Superior temporal gyrus (tissue), 1 donor: ENCODE measurements at regions not wholly inside any gene's neighbourhood (a gene's known extent, or its start where the extent isn't known, plus 50 kb on each side); places are given as distances from the start of the nearest gene placed in this dataset.
A peak's percentile ranks its signal among the peaks of the same experiment; 100 is the strongest.
"Not testable (repeated sequence)": the region's sequence is repeated elsewhere in the genome, so short reads cannot be mapped to it uniquely, and the experiment has no call there.

Experiments used
- DNase-seq: peaks from one replicate; pipeline ENCODE4 v3.0.0-alpha.2; 2016; ENCODE audit errors: extremely low spot score

DNA sequence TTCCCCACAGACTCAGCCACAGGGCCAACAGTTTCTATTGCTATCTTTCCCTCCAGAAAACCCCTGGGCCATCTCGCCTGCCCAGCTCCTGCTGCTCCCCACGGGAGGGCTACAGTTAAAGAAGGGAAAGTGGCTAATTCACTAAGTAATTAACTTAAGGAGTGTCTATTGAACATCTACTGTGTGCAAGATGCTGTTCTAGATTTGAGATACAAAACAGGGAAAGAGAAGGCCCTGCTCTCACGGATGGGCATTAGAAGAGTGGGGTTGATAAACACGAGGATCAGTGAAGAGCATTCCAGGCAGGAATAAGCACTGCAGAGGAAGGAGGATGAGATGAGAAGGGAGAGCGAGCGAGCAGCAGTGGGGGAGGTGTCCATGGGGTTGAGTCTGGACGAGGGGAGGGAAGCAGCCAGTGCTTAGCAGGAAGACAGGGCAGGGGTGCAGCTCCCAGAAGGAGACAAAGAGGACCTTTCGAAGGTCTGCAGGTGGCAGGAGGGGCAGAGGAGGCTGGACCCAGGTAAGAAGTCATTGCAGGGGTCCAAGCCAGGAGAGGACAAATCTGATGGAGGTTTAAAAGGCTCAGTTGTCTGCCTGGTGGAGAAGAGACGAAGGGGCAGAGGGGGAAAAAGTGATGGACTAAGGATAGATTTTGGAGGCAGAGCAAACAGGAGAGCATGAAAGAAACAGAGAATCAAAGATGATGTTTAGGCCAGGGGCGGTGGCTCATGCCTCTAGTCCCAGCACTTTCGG lies 64.7 kb downstream of the KLF15 start:
- no peak for DNase-seq

DNA sequence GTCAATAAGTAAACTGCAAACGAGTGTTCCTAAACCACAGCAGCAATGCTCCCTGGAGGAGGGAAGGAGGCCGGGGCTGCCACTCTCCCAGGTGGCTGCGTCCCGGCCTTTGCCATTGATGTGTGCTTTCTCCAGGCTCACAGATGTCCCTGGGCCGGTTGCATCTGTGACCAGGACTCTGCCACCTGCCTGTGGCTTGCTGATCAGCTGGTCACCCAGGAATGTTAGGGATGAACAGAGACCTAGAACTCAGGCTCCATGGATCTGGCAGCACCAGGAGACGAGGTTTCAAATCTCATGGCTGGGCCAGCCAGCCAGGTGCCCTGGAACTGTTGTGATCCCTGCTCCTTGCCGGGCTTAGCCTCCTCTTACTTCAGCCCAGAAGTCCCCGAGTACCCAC lies 65.7 kb downstream of the KLF15 start:
- DNase-seq = no peak

DNA sequence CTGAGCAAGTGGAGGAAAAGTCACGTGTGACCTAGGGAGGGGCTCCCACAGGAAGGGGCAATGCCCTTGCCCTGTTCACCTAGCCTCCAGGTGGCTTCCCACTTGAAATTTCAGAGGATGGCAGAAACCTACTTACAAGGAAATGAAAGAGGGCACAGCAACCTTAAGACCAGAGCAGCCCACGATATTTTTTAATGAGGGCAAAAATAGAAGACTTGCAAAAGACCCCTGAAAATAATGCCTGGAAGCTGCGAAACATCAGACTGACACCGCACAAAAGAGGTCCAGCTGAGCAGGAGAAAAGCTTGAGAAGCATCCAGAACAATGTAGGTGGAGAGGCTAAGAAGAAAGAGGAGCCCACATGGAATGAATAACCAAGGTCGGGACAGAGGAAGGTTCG lies 66.1 kb downstream of the KLF15 start:
- no peak for DNase-seq

DNA sequence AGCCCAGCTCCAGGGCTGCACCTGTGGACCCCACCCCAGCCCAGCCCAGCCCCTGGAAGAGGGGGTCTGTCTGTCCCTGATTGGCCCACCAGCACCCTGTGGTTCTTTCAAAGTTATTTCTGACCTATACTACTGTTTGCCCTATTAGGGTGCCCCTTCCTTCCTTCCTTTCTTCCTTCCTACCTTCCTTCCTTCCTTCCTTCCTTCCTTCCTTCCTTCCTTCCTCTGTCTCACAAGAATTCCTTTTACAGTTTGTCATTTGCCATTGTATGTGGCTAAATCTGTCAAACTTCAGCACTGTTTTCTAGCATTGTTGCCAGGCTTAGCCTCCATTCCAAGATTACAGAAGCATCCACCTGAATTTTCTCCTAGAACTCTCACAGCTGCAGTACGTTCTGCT lies 66.9 kb downstream of the KLF15 start:
- DNase-seq = no peak

DNA sequence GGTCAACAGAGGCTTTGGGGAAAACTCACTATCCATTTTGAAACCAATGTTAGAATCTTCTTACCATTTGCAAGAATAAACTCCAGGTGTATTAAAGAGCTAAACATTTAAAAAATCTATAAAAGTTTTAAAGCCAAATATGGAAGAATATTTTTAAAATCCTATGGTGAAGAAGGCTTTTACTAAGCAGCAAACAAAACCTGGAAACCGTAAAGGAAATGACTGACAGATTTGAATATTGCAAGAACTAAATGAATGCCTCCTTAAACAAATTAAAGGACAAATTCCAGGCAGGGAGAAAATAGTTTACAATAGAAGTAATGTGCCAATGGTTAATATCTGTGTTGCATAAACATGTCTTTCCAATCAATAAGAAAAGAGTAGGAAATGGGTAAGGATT lies 68.1 kb downstream of the KLF15 start:
- peak; percentile 13 for DNase-seq

DNA sequence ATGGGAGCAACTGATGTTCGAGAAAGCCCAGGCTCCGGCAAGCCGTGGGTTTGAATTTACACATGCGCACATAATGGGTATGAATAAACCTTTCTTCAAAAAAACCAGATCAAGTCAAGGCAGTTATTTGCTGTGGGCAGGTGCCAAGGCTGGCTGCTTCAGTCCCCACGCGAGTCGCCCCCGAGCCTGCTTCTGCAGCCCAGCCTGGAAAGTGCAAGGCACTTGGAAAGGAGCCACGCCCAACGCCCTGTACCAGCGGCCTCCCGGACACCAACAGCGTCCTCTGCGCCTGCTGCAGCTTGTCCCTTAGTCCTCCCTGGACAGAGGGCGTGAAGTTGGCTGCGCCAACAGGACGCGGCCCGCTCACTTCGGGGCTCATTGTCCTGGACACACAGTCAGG lies 68.9 kb downstream of the KLF15 start:
- peak; percentile 48 for DNase-seq

DNA sequence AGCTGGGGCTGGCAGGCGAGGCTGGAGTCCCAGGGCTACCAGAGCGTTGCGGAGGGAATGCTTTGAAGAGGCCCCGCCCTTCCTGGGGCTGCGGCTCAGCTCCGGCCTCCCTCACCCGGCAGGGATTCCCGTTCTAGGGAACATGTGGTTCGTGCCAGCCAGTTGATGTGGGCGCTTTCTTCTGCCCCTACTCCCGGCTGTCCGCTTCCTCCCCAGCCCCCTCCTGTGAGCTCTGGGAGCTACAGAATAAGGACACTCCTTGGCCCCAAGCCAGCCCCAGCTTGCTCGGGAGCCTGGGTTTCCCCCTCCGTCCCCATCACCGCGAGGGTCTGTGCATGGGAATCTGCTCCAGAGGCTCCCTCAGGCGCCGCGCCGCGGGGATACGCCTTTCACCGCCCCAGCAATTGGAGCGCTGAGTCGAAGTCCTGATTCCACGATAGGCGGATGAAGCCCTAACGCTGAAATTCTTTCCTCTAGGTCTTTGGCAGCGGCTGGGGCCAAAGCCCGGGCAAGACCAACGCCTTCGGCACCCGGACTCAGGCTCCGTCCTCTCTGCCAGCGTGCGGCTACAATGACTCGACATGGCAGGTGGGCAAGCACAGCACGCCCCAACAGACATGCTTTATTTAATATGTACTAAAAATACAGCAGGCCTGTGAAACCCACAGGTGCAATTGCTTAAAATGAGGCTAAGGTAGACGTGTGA lies 69.5 kb downstream of the KLF15 start:
- peak; percentile 73 for DNase-seq

DNA sequence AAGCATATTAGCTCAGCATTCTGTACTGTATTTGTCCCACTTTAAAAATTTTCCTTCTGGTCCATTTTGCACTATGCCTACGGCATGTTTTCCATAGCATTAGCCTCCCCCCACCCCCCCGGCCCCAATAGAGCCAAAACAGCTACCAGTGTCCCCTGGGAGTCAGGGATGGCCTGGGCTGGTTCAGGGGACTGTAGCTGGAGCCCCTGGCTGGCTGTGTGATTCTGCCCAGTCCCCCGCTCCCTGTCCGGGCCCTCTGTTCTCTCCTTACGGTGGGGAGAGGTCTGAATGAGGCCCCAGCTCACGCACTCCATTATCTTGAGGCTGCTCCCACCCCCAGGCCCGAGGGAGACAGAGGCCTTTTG lies 70.1 kb downstream of the KLF15 start:
- no peak for DNase-seq

DNA sequence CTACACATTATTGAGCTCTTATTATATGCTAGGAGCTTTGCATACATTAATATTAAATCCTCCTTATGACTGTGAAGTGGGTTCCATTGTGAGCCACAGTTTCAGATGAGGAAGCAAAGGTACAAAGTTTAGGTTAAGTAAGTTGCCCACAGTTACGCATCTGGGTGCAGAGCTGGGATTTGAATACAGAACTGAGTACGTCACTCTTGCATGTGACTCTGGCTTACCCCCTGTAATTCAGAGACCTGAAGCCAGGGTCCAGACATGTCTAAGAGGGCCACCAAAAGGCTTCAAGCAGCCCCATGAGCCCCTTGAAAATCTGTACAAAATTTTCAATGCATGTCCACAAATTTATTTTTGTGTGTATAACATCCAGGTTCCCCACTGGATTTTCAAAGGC lies 71.8 kb downstream of the KLF15 start:
- no peak for DNase-seq

DNA sequence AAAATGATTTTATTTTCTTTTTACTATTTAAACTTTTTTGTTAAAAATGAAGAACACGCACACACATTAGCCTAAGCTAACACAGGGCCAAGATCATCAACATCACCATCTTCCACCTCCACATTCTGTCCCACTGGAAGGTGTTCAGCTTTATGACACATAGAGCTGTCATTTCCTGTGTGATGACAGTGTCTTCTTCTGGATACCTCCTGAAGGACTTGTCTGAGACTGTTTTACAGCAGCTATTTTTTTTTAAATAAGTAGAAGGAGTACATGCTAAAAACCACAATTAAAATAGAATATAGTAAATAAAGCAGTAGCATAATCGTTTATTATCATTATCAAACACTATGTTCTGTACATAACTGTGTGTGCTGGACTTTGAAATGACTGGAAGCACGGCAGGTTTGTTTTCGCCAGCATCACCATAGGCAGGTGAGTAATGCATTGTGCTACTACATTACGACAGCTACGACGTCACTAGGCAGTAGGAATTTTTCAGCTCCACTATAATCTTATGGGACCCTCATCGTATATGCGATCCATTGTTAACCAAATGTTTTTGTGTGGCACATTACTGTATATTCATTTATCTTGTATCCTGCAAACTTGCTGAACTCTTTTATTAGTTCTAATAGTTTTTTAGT lies 72.8 kb downstream of the KLF15 start:
- no peak for DNase-seq

DNA sequence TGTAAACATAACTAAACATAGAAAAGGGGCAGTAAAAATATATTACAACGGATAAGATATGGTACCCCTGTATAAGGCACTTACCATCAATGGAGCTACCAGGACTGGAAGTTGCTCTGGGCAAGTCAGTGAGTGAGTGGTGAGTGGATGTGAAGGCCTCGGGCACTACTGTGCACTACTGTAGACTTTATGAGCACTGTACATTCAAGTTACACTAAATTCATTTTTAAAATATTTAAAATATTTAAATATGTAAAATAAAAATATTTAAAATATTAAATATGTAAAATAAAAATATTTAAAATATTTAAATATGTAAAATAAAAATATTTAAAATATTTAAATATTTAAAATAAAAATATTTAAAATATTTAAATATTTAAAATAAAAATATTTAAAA lies 73.6 kb downstream of the KLF15 start:
- not testable (repeated sequence) for DNase-seq

DNA sequence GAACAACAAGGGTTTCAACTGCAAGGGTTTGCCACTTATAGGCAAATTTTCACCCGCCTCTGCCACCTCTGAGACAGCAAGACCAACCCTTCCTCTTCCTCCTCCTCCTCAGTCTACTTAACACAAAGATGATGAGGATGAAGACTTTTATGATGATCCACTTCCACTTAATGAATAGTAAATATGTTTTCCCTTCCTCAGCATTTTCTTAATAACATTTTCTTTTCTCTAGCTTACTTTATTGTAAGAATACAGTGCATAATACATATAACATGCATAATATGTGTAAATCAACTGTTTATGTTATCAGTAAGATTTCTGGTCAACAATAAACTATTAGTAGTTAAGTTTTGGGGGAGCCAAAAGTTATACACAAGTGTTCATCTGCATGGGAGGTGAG lies 77.4 kb downstream of the KLF15 start:
- DNase-seq = no peak

DNA sequence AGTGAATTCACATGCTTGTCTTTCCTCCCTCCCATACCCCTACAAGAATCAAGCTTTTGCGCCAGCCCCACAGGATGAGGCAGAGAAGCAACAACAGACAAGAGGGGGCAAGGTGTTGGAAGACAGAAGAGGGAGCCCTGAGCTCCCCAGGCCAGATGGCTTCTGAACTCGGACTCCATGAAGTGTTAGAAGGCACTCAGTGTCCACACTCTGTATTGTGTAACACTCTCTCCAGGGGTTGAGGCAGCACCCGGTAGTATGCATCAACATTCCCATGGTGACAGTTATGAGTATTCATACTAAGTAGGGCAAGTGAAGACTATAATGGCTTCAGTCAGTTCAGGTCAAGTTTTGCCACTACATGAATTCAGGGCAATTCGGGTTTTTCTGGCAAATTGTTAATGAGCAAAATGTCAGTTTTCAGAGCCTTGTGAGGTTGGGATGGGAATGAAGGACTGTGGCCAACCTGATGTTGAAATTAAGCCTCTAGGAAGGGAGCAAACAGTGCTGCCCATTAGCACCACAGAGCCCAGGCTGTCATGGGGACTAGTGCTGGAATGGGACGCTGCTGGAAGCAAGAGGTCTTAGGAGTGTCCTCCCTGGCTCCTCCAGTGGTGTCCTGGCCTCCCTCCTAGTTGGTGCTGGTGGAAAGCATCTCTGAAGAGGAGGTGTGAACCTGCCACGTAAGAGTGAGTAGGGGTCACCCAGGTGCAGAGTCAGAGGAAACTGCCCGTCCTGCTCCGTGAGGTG lies 79.4 kb downstream of the KLF15 start:
- DNase-seq = no peak

DNA sequence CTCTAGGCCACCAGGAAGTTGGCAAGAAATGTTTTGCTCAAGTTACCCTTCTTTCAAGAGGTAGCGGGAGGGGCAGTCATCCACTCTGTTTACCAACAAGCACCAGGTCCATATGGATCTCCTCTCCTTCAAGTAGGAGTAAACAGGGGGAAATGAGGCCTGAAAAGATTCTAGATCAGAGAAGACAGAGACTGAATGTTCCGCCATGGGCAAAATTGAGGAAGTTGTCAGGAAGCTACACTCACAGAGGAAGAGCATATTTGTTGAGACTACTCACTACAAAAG lies 81.6 kb downstream of the KLF15 start:
- no peak for DNase-seq

DNA sequence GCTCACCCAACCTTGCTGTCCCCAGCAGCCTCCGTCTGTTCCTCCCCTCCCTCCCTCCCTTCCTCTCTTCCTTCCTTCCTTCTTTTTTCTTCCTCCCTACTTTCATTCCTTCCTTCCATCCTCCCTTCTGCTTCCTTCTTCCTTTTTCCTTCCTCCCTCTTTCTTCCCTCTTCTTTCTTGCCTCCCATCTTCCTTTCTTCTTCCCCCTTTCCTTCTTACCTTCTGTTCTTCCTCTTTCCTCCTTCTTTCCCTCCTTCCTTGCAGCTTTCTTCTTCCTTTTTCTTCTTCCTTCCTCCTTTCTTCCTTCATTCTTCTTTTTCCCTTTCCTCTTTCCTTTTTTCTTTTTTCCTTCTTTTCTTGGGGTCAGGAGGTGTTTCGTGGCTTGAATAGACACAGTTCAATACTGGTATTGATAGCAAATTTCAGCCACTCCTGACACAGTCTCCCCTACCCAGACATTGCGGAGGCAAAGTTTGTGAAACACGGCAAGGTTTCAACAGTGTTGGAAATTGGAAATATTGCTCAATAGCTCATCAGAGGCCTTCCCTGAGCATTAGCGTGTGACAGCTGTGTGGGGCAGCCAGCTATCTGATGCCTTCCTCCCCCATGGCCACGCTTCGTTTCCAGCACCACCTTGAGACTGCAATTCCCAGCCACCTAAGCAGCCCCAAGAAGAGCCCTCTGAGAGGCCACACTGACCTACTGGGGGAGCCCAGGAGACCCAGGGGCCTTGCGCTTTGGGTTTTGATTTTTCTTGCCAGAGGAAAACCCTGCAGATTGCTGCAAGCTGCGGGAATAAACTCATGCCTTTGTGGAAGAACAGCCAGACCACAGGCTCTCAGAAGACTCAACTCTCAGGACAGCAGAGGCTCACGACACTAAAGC lies 82.2 kb downstream of the KLF15 start:
- no peak for DNase-seq

DNA sequence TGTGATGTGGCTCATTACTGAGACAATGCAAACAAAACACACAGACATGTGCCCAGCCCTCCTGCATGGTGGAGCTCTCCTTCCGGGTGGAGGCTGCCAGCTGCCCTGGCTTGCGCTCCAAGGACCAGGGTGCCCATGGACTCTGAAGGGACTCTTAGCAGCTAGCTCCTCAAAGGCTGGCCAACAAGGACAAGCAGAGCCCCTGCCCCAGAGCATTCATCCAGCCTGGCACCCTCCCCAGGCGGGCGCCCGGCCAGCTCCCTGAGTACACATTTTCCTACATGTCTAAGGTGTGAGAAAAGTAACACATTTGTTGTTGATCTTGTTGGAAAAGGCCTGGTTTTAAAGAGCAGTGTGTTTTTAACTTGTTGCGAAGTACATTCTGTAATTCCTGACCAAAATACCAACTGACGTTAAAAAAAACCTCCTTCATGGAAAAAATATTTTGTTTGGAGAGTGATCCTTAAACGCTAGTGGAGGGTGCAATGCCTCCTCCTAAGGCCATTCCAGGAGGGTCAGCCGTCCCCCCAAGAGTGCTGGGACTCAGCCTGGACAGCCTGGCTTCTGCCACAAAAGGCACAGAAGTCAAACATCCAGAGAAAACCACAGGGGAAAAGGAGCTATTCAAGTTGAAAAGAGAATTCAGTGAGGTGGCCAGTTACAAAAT lies 86.9 kb downstream of the KLF15 start:
- peak; percentile 73 for DNase-seq

DNA sequence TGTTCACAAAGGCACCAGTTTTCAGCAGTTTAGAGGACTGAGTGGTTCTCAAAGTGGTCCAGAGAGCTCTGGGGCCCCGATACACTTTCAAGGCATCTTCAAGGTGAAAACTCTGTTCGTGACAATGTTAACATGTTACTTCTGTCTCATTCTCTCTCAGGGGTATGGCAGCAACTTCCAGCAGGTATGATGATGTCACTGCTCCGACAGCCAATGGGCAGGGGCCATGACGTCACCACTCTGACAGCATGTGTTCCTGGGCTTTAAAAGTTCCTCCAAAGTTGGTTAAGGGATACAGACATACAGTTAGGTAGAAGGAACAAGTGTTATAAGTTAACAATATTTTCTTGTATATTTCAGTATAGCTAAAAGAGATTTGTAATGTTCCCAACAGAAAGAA lies 87.9 kb downstream of the KLF15 start:
- DNase-seq = no peak

DNA sequence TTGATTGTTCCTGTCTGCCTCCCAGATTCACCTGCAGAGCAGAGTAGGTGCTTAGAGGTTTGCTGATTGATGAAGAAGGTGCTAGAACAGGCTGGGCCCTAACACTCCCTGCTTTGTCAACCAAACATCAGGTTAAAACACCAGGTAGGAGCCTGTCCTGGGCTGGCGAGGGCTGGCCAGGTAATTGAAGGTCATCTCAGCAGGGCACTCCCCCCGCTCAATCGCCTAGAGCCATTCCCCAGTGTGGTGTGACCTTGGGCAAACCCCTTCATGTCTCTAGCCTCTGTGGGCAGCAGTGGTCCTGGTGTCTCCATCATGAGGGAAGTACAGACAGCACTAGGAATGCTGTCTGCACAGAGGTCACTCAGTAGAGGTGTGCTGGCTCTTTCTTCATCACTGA lies 88.3 kb downstream of the KLF15 start:
- DNase-seq = no peak

DNA sequence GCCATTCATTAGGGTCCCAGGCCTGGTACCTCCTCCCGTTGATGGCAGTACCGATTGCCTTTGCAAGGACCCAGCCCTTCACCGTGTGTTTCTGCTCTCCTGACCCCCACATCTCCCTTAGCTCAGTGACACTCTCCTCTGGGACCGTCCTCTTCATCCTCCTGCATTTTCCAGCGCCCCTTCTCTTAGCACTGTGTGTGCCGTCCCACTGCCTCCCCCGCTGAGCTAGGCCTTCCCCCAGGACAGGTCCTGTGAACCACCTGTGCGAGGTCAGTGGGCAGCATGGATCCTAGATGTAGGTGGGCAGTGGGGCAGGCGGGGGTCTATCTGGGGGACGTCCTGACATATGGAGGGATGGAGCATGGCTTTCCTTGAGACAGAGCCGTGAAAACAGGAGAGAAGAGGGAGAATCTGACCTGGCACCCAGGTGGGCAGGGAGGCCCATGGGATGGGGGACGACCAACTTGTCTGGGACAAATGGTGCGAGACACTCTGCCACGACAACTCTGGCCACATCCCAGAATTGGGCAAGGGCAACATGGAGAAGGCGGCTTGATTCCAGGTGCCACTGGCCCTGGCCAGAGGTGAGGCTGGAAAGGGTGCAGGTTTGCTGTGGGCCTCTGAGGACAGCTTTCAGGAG lies 87.7 kb upstream of the ALDH1L1 start:
- no peak for DNase-seq

DNA sequence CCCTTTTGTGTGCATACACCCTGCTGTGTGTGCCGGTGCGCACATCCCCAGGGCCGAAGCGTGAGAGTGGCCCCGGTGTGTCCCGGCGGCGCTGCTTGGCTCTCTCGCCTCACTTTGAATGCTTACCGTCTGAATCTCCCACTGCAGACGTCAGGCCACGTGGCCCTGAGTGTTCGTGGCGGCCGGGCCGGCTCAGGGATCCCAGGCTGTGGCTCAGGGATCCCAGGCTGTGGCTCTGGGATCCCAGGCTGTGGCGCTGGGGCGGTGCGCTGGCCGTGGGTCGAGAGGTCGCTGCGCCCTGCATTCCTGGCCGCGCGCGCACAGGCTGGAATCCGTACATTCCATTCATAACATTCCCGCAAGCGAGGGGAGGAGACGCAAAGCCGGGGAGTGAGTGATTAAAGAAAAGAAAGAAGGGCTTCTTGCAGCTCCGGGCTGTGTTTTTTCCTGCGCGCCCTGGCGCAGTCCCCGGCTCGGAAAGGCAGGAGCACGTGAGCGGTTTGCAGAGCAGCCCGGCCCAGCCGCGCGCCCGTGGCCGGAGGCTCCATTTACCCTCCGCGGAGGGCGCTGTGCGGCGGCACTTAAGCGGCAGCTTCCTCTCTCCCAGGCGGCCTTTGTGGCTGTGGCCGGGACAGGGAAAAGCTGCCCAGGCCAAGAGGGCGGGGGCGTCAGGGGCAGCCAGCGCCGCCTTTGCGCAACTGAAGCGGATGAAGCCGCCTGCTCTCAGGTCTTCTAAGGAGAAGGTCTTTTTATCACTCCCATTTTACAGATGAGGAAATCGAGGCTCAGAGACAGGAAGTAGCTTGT lies 87.0 kb upstream of the ALDH1L1 start:
- no peak for DNase-seq
